HG02870 (cell line): ENCODE measurements at regions not wholly inside any gene's neighbourhood (a gene's known extent, or its start where the extent isn't known, plus 50 kb on each side); places are given as distances from the start of the nearest gene placed in this dataset.
"Not testable (repeated sequence)": the region's sequence is repeated elsewhere in the genome, so short reads cannot be mapped to it uniquely, and the experiment has no call there.

Source experiments
- ATAC-seq: cut with Tn5 transposase; IDR thresholded peaks from one replicate; pipeline ENCODE4 v1.9.1; 2021; ENCODE audit warnings: mild to moderate bottlenecking, moderate library complexity; ENCODE audit not compliant: unreplicated experiment

DNA sequence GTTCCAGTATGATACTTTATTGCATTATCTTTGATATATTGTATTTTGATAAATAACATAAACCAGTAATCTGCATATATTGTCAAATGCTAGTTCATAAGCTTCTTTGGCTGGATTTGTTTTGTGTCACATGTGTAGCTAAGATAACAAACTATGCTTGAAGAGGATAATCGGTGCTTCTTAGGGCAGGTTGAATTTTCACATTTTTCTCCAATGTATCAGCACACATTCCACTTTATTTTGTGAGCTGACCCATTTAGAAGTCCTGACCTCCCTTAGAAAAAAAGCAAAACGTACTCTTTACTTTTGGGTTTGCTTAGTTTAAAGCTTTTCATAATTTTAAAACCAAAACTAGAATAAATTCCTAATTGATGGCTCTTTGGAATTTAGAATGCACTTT is 277.7 kb upstream of the DDHD1 start:
- ATAC-seq, result no peak

GRCh38 chr14:53412819-53413675 is 259.9 kb upstream of the DDHD1 start:
- no peak for ATAC-seq

DNA sequence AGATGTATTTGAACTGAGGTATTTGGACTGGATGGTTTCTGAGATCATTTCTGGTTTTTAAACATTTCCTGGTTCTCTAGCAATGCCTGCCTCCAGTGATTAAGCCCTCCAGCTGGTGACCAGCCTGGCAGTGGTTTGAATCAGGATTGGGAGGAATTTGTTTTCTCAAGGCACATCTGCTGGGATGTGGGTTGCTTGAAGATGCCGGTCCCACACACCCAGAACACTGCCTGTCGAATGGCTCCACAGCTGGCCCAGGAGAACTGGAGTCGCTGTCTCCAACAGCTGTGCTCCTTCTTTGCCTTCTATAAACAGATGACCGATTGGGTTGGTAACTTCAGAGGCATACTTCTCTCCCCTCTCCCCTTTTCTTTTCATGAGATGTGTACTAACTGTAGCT is 258.0 kb upstream of the DDHD1 start:
- ATAC-seq, result no peak

- ATAC-seq, result no peak
These were observed 256.8 kb upstream of the DDHD1 start for GRCh38 chr14:53409969-53410368.

DNA sequence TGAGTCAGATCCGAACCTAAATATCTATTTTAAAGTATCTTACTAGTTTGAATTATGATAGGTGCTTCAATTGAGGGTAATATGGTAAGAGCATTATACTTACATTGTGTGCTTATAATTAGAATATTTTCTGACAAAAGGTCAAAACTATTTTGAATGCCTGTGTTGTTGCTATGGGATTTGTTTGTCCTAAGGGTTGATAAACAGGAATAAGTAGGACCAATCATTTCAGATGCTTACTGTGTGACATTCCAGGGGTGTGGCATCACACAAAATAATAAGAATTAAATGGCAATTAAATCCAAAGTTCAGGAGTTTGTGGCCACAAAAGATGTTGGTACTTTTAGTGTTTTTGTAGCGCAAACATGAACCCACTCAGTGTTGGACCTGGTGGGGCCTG is 256.2 kb upstream of the DDHD1 start:
- ATAC-seq, result no peak

- no peak for ATAC-seq
These were observed 255.2 kb upstream of the DDHD1 start for GRCh38 chr14:53408175-53408879.

GRCh38 chr14:53406519-53406918 is 253.4 kb upstream of the DDHD1 start:
- ATAC-seq, result no peak

GRCh38 chr14:53401646-53402045 is 248.5 kb upstream of the DDHD1 start:
- ATAC-seq, result no peak

GRCh38 chr14:53399057-53399456 is 245.9 kb upstream of the DDHD1 start:
- ATAC-seq, result no peak

DNA sequence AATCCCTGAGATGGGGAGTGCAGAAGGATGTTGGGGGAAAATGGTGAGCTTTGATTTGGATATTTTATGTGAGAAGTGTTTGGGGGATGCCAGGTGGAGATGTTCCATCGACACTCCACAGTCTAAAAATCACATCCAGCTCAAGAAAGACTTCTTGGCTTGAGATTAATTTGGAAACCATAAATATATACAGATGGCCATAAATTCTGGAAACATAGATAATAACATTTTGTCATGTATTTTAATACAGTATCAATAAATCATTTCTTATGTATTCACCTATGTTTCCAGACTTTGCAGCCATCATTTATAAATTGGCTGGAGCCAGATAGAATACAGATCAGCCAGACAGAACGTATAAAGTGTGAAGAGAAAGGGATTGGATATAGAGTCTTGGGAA is 245.5 kb upstream of the DDHD1 start:
- ATAC-seq, result no peak

GRCh38 chr14:53395267-53395666 is 242.1 kb upstream of the DDHD1 start:
- not testable (repeated sequence) for ATAC-seq

- no peak for ATAC-seq
These were observed 238.6 kb upstream of the DDHD1 start for GRCh38 chr14:53391631-53392285.

GRCh38 chr14:53391156-53391555 is 238.0 kb upstream of the DDHD1 start:
- ATAC-seq, result no peak

- ATAC-seq, result no peak
These were observed 236.9 kb upstream of the DDHD1 start for GRCh38 chr14:53390008-53390407.

DNA sequence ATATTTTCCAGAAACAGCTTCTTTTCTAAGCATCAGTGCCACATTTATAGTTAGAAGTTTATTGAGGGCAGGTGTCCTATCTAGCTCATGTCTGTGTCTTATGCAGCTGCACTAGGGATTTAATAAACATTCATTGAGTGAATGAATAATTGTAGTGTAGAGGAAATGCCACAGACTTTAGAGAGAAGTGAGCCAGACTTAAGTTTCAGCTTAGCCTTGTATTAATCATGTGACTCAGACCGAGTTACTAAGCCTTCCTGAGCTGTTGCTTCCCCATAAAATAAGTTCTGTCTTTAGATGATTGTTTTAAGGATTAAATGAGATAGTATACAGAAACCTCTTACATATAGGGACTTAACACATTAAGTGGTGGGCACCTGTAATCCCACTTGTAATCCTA is 236.1 kb upstream of the DDHD1 start:
- ATAC-seq, result no peak

GRCh38 chr14:53386362-53386761 is 233.2 kb upstream of the DDHD1 start:
- no peak for ATAC-seq

GRCh38 chr14:53384536-53384935 is 231.4 kb upstream of the DDHD1 start:
- ATAC-seq, result no peak

GRCh38 chr14:53384073-53384472 is 230.9 kb upstream of the DDHD1 start:
- no peak for ATAC-seq

GRCh38 chr14:53381895-53382294 is 228.8 kb upstream of the DDHD1 start:
- ATAC-seq, result no peak

- ATAC-seq, result no peak
These were observed 227.7 kb upstream of the DDHD1 start for GRCh38 chr14:53380867-53381225.

DNA sequence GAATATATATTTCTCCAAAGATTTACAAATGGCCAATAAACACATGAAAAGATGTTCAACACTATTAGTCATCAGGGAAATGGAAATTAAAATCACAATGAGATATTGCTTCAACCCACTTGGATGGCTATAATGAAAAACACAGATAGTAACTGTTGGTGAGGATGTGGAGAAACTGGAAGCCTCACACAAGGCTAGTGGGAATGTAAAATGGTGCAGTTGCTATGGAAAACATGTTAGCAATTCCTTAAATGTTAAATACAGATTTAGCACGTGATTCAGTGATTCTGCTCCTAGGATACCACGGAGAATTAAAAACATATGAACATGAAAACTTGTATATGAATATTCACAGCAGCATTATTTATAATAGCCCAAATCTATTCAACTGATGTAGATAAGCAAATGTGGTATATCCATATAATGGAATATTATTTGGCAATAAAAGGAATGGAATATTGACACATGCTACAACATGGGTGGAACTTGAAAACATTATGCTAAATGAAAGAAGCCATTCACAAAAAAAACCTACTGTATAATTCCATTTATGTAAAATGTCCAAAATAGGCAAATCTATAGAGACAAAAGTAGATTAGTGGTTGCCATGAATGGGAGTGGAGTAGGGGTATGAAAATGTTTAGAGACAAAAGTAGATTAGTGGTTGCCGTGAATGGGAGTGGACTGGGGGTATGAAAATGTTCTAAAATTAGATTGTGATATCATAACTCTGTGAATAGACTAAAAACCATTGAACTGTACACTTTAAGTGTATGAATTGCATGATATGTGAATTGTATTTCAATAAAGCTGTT is 227.1 kb upstream of the DDHD1 start:
- no peak for ATAC-seq
